Stimulated activated CD4-positive, alpha-beta T cell treated with anti-CD3 and anti-CD28 coated beads, Interleukin-4, amount 100 ng/mL, for 48 hours (primary cell): ENCODE measurements at regions not wholly inside any gene's neighbourhood (a gene's known extent, or its start where the extent isn't known, plus 50 kb on each side); places are given as distances from the start of the nearest gene placed in this dataset.
"Not testable (repeated sequence)": the region's sequence is repeated elsewhere in the genome, so short reads cannot be mapped to it uniquely, and the experiment has no call there.

ENCODE experiments used
- DNase-seq, 2 donors: peaks; one replicate each; pipeline ENCODE4 v3.0.0-alpha.2; 2020; ENCODE audit warnings: low read depth in 2 of 2

DNA sequence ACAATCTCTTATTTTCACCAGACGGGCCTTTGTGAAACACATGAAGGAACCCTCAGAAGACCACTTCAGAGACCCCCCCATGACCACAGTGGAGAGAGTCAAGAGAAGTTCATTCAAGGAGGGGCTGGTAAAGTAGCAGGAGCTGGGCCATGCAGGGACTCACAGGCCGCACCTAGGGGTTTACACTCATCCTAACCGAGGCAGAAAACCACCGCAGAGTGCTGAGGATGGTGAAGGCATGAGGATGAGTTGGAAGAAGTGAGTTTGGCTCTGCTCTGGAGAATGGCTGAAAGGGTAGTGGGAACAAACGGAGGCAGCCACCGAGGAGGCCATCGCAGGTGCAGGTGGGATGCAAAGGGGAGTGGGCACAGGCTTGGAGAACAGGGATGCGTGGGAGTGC, 1046.9 kb downstream of the UQCRFS1 start:
- no peak for DNase-seq

DNA sequence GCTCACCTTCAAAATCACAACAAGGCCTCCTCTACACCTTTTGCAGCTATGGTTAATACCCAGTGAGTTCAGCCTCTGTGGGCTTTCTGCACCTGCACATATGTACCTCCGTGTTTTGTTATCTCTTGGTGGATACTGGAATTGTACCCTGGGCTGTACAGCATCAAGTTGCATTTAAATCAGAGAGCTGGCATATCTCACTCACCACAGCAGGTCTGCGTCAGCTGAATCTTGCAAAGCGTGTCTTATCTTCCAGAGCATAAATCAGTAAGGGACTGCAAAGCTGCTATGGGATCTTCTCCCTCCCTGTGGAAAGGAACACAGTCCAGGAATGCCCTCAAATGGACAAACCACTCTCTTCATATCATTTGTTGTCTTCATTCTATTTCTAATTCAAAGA, 1048.7 kb downstream of the UQCRFS1 start:
- no peak for DNase-seq

DNA sequence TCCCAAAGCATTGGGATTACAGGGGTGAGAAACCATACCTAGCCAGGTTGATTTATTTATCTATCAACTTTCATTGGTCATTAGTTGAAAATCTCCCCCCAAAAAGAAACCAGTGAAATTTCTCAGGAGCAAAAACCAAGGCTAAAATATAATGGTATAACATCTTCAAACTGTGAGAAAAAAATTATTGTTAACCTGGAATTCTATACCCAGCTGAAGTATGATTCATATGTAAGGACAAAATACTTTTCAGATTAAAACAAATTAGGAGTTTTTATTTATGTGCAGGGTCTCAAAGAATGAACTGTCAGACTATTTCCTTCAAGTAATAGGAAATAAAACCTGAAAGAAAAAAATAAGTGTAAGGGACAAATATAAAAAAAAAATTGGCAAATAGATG, 1053.9 kb downstream of the UQCRFS1 start:
- no peak for DNase-seq

DNA sequence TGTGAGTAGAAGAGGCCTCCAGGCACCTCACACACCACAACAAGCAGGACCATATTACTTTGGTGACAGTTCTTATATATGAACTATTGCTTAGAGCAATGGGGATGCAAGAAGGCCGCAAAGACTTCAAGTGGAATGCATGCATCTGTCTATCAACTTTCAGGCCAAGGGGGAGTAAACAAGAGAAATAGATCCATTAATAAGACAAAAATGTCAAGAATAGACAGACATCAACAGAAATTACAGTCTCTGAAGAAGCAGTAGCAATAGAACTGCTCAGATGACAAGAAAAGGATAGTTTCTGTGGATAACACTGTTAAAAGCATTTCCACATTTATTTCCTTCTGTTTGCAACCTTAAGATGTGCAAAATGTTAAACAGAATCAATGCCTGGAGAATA, 1057.7 kb downstream of the UQCRFS1 start:
- no peak for DNase-seq

DNA sequence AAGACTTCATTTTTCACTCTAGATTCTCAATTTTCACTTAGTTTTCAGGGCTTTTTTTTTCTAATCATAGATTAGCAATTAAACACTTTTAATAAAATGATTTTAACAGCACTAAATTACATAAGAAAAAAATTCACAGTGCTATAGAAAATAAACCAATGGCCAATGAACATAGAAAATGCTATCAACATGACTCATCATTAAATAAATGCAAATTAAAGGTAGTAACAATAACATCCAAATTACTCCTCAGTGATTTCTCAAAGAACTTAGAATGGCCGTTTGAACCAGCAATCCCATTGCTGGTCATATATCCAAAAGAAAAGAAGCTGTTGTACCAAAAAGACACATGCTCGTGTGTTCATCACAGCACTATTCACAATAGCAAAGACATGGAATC, 1058.9 kb downstream of the UQCRFS1 start:
- no peak for DNase-seq

DNA sequence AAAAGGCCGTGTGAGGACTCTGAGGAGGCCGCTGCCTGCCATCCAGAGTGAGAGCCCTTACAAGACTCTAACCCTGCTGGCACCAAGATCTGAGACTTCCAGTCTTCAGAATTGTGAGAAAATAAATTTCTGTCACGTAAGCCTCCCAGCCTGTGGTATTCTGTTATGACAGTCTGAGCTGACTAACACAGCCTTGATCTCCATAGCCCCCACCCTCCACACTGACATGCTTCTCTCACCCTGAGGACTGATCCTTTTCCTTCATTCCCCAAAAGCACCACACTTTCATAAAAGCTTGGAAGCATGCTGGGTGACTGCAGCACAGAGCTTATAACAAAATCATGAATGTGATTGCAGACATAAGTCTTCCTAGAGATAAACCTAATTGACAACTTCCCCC, 1059.8 kb downstream of the UQCRFS1 start:
- no peak for DNase-seq

DNA sequence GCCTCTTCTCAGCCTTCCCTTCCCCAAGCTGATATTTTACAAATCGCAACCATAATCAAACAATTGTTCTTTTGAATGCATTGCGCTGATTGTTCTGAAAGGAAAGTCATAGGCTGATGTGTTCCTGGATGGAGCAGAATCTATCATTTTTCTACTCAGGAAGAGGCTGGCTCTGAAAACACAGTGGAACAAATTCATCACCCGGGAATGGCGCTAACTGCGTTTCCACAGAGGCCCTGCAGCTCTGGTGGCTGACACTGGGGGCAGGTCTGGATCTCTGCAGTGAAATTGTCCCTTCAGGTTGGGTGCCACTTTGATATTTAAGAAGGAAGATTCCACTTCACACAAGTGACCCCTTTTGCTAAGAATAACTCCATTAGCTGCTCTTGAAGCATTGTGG, 1060.8 kb downstream of the UQCRFS1 start:
- no peak for DNase-seq

DNA sequence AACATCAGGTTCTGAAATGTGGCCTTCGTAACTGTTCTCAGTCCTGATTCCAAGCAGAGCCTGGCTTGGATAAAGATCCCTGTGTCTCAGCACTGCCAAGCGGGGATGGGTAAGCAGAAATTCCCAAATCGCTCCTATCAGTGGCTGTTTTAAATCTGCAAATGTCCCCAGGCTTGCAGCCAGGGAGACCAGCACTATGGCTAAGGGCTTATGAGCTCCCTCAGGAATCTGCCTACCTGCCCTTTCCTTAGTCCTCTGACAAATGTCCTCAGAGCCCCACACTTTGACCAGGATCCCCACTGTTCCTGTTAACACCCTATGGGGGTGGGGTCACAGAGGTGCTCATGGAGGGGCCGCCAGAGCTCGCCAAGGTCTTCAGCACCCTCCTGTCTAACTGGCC, 1062.8 kb downstream of the UQCRFS1 start:
- DNase-seq = no peak

DNA sequence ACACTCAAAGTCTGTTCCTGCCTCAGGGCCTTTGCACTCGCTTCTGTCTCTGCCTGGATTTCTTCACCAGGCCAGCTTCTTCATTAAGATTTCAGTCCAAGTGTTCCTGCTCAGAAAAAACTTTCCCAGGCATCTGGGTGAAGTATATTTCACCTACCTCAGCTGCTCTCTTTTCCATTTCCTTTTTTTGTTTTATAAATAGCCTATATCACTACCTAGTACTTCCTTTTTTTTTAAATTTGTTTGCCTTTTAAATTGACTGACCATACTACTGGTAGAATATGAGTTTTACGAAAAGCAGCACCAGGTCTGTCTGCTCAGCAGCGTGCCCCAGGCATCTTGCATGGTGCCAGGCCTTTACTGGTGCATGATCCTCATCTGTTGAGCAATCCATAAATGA, 1064.4 kb downstream of the UQCRFS1 start:
- DNase-seq = no peak

DNA sequence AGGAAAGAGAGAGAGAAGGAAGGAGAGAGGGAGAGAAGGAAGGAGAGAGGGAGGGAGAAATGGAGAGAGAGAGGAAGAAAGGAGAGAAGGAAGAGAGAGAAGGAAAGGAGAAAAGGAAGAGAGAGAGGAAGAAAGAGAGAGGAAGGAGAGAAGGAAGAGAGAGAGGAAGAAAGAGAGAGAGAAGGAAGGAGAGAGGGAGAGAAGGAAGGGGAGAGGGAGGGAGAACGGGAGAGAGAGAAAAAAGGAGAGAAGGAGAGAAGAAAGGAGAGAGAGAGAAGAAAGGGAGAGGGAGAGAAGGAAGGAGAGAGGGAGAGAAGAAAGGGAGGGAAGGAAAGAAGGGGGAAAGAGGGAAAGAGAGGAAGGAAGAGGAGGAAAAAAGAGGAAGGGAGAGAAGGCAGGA, 1070.7 kb downstream of the UQCRFS1 start:
- DNase-seq = no peak

DNA sequence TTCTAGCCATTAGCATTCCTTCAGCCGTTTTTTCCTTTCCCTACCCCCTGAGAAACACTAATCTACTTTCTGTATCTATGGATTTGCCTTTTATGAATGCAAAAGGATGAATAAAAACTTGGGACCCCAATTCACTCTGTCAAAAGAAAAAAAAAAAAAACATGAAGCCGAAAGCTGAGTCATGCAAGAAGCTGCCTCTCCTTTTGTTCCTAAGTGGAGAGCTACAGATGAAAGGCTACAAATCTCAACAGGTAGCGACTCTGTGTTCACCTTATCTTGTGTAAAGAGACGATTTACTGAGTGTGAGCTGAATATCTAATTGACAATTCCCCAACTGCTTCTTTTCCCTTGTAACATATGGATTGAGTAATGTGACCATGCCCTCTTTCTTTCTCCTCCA, 1072.8 kb downstream of the UQCRFS1 start:
- no peak for DNase-seq

DNA sequence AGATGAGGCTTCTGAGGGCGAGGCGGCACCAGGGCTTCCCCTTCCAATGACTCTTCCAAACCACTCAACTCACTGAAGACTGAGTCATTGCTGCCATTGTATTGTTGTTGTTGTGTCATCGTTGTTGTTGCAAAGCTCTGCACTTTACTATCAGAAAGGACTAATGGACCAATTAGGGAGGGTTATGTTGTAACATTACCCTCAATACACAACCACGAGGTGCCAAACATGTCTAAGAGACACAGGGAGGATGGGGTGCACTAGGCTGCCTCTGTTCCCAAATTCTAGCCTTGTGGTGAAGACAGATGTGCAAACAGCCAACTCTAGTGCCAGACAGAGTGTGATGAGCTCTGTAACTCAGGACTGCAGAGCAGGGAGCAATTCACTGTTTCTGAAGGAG, 1075.2 kb downstream of the UQCRFS1 start:
- no peak for DNase-seq

DNA sequence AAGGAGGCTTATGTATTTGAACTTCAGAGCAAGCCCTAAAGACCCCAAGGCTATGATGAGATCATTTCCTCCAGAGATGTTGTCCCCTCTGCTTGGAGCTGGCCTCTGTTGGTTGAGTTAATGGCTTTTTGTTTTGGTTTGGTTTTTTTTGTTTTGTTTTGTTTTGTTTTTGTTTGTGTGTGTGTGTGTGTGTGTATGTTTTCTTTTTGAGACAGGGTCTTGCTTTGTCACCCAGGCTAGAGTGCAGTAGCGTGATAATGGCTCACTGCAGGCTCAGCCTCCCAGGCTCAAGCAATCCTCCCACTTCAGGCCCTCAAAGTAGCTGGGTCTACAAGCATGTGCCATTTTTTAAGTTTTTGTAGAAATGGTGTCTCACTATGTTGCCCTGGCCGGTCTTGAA, 1076.2 kb downstream of the UQCRFS1 start:
- DNase-seq = no peak

DNA sequence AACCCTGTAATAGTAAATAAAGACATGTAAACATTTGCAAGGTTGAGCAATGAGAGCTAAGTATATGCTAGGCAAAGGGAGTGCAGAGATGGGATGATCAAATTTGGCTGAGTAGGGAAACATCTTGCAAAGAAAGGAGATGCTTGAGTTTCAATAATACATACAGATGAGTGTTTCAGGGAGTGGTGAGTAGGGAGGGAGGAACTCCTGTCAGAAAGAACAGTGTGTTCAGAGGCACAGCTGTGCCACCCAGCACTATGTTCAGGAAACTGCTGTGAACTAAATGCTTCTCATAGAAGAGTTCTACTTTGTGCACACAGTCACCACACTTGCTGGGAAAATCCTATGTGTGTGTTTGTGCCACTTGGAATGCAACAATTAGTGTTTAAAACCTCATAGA, 1077.1 kb downstream of the UQCRFS1 start:
- DNase-seq = no peak

DNA sequence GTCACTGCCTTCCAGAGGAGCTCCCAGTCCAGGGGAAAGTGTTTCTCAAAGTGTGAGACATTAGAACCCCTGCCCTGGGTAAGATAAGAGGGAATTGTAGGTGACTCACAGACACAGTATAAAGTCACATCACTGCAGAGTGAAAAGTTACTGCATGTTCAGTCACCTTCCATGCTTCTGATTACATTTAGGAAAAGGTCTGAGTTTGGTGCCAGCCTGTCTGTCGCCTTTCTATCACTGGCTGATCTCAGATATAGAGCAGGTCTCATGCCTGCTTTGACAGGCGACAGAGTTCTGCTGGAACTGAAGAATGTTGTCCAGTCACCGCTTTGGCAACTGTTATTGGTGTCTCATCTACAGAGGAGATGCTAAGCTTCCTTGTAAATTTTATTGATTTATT, 1078.6 kb downstream of the UQCRFS1 start:
- DNase-seq = no peak

DNA sequence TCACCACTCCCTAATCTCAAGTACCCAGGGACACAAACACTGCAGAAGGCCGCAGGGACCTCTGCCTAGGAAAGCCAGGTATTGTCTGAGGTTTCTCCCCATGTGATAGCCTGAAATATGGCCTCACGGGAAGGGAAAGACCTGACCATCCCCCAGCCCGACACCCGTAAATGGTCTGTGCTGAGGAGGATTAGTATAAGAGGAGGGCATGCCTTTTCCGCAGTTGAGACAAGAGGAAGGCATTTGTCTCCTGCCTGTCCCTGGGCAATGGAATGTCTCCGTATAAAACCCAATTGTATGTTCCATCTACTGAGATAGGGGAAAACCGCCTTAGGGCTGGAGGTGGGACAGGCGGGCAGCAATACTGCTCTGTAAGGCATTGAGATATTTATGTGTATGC, 1082.1 kb downstream of the UQCRFS1 start:
- not testable (repeated sequence) for DNase-seq

DNA sequence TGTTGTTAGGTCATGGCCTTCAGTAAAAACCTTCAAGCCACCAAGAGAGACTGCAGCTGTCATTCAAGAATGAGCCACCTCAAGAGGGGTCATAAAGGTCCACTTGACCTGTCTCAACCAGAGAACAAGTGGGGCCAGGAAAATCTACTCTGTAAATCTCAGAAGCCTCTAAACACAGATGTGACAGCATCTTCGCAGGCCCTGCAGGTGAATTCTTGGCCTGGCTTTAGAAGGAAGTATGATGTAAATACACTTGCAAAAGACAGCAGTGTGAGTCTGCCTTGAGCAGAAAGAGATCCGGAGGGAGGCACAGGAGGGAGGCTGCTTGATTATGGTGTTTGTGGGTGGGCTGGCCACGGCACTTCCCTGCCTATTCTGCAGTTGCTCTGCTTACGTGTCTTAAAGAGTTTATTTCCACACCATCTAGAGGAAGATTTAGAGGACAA, 1082.9 kb downstream of the UQCRFS1 start:
- no peak for DNase-seq

DNA sequence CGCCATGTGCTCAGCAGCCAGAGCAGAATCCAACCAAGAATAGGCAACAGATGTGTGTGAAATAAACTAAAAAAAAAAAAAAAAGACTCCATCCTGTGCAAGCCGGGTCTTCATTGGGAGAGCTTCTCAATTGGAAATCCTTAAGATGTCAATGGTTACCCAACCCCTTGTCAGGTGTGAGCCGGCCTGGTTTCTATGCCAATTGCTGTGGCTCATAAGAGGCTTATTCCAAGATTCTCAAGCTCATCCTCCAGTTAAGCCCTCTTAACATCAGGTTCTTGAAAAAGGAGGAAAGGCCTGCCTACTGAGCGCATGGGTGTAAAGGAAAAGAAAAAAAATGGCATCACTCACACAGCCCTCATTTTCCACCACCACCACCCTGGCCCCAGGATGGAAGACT, 1084.6 kb downstream of the UQCRFS1 start:
- no peak for DNase-seq

DNA sequence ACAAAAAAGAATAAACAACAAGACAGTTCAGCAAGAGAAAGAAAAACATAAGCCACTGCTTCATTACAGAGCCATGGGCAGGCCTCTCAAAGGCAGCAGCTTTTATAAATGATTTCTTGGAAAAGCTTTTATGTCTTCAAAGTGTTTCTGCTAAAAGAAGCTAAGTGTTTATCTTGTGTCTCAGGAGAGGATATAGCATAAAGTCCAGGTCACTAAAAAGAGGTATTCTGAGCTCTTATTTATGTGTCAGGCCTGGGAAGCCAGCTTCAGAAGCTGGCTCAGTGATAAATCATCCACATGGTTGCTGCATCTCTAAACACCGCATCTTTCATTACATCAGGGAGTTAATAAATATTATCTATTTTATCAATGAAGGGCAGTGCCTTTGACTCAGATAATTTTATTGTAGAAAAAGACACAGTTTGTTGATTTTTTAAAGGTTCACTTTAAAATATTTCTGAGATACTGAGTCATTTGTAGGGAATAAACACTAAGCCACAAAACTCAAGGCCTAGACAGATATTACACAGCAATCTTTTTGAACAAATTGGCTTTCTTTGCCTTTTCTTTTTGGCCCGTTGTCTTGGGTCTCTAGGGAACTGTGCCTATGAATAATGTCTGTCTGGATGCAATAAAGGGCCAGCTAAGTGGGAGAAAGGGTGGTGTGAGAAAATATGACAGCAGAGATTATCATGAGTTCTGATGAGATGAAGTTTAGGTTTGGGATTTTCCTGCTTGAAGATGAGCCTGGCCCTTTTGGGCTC, 1086.6 kb downstream of the UQCRFS1 start:
- no peak for DNase-seq

DNA sequence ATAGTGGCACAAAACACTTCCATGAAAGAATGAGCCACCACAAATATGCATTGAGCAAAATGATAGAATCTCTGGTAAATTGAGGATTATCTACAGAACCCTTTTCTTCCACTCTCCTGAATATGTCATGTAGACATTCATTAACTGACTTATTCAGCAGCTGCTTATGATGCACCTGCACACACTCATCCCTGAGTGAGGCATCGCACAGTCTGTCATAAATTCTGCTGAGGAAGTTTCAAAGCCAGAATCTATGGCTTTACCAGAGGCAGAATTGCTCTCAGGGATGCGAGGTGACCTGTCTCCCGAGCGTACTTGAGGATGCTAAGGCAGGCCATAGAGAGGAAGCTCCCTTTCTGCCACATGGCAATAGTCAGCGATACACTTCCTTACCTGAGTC, 1090.2 kb downstream of the UQCRFS1 start:
- no peak for DNase-seq

DNA sequence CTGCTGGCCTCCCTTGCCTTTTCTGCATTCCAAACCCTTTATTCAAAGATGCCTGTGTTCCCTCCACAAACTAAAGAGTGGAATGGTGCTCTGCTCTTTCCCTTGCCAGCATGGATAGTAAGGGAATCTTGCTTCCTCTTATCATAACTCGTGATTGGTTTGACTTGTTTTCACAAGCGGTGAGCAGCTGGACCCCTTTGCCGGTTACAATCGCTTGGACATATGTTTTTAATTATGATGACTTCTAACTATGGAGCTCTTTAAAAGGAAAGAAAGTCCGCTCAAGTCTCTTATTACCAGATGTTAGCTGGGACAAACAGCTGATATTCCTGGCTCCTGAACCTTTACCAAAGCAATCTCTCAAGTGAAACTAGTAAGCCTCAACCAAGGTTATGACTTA, 1094.7 kb downstream of the UQCRFS1 start:
- DNase-seq = no peak

DNA sequence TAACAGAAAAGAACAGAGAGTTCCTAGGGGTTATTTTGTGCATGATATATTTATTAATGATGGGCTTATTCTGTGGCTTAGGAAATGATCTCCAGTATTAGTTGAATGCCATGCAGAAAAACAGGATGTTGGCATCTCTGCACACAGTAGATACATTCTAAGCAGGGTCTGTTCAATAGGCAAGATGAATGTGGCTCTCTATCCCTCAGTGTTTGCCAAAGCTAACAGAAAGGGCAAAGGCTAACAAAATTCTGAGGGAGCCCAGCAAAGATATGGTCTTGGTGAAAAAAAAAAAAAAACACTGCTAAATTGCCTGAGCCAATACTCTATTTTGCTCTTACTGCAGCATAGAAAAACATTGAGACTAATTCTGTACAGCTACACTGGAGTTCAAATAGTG, 1095.8 kb downstream of the UQCRFS1 start:
- DNase-seq = no peak

DNA sequence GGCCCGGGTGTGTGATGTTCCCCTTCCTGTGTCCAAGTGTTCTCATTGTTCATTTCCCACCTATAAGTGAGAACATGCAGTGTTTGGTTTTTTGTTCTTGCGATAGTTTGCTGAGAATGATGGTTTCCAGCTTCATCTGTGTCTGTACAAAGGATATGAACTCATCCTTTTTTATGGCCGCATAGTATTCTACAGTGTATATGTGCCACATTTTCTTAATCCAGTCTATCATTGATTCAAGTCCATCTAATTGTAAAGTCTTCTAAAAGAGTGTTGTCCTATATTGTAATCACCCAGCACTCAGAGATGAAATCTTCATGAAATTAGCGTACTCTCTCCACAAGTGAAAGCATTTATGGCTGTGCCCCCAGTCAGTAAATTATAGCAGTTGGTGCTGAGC, 1096.6 kb downstream of the UQCRFS1 start:
- DNase-seq = not testable (repeated sequence)

DNA sequence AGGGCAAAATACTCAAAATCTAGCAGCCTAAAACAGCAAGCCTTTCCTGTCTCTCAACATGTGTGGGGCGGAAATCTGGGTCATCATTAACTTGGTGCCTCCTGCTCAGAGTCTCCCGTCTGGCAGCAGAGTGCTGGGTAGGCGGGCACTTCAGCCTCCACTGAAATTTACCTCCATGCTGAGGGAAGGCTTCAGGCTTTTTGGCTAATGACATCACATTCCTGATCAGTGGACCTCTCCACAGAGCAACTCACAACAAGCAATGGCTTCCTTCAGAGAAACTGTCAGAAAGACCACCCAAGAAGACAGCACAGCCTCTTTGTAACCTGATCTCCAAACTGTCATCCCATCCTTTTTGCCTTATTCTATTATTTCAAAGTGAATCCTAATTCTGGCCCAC, 1109.0 kb downstream of the UQCRFS1 start:
- no peak for DNase-seq
